NB4 (cell line): ENCODE measurements at regions not wholly inside any gene's neighbourhood (a gene's known extent, or its start where the extent isn't known, plus 50 kb on each side); places are given as distances from the start of the nearest gene placed in this dataset.
A peak's percentile ranks its signal among the peaks of the same experiment; 100 is the strongest.

Source experiments
- DNase-seq: peaks from one replicate; pipeline ENCODE4 v3.0.0; 2010; ENCODE audit warnings: low read depth
- H3K4me3 ChIP-seq: one replicate; pipeline ENCODE4 v1.5.1; 2011; ENCODE audit warnings: mild to moderate bottlenecking, low read depth, low read length, moderate library complexity
- MYC ChIP-seq: IDR thresholded peaks from 2 replicates; pipeline ENCODE4 v1.6.1; 2011; ENCODE audit warnings: low read depth, low read length
- POLR2A ChIP-seq: IDR thresholded peaks from 2 replicates; pipeline ENCODE4 v1.6.1; 2011; ENCODE audit warnings: mild to moderate bottlenecking; ENCODE audit not compliant: insufficient read length; ENCODE audit errors: extremely low read depth
- TF ChIP-seq, protein P1 (sequence below): IDR thresholded peaks from one replicate; pipeline ENCODE4 v1.5.1; 2012; ENCODE audit warnings: low read depth, low read length
- TF ChIP-seq, protein P2 (sequence below): IDR thresholded peaks from 2 replicates; pipeline ENCODE4 v1.6.1; 2011; ENCODE audit warnings: low read depth, low read length

DNA sequence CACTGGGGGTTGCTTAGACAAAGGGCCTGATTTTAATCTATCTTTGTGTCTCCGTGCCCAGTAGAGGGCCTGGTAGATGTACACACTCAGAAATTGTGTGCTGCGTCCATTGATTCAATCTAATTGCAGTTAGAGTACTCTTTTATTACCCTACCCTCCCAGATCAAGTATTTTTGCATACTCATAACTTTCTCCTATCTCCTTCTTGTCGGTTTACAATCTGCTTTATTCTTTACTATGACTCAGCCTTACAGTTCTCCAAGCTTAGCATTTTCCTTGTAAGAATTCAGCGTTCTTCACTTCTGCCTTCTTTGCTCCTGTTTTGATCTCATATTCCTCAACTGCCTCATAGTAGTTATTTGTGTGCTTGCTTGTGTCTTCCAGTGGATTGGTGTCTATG is 124.5 kb upstream of the ARRDC4 start:
- no peak overlapping the region for H3K4me3 ChIP-seq
- TF ChIP-seq, protein P1, sequence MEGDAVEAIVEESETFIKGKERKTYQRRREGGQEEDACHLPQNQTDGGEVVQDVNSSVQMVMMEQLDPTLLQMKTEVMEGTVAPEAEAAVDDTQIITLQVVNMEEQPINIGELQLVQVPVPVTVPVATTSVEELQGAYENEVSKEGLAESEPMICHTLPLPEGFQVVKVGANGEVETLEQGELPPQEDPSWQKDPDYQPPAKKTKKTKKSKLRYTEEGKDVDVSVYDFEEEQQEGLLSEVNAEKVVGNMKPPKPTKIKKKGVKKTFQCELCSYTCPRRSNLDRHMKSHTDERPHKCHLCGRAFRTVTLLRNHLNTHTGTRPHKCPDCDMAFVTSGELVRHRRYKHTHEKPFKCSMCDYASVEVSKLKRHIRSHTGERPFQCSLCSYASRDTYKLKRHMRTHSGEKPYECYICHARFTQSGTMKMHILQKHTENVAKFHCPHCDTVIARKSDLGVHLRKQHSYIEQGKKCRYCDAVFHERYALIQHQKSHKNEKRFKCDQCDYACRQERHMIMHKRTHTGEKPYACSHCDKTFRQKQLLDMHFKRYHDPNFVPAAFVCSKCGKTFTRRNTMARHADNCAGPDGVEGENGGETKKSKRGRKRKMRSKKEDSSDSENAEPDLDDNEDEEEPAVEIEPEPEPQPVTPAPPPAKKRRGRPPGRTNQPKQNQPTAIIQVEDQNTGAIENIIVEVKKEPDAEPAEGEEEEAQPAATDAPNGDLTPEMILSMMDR = no peak
- TF ChIP-seq MYC (no peak), POLR2A (no peak)
- TF ChIP-seq, protein P2, sequence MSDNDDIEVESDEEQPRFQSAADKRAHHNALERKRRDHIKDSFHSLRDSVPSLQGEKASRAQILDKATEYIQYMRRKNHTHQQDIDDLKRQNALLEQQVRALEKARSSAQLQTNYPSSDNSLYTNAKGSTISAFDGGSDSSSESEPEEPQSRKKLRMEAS = no peak
- DNase-seq = no peak

DNA sequence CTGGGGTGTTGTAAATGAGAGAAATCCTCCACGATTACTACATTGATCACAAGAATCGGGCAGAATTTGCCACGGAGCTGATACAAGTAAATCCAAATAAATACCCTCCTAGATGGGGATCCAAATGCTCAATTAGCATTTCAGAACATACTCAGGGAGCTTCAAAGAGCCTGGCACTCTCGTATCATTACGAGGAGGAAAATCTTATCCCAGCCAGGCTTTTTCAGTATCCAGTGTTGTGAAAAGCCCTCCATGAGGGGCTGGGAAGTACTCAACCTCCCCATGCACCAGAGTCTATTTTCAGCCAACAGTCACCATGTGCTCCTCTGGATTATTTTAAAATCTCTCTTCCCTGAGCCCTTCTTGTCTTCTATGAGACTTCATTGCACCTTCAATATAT is 122.6 kb upstream of the ARRDC4 start:
- no peak overlapping the region for H3K4me3 ChIP-seq
- no peak for DNase-seq
- no peak for TF ChIP-seq MYC
- TF ChIP-seq, protein P2 = no peak
- TF ChIP-seq, protein P1 = no peak
- no peak for TF ChIP-seq POLR2A

DNA sequence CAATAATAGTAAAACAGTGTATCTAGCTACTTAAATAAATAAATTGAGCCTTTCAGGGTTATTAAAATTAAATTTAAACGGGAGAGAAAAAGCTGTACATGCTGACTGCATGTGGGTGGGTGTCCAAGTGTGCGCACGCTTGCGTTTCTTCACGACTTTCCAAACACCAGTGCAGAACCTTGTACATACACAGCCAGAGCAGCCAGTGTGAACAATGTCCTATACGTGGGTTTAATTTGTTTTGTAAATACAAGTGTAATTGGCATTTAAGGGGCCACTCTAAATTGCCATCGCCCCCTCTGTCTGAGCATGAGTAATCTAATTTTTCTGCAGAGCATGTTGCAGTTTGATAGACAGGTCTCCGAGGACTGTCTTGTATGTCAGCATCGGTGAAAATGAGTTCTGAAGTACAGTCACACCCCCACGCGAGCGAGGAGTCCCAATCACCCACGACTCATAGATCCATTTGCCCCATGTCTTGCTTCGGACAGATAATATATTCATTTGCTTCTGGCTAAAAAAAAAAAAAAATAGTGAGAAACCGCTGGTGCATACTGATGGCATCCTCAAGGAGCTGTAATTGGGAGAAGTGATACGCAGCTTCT is 121.8 kb upstream of the ARRDC4 start:
- no peak overlapping the region for H3K4me3 ChIP-seq
- no peak for DNase-seq
- TF ChIP-seq, protein P1 = no peak
- TF ChIP-seq, protein P2 = no peak
- no peak for TF ChIP-seq POLR2A
- TF ChIP-seq MYC = no peak

DNA sequence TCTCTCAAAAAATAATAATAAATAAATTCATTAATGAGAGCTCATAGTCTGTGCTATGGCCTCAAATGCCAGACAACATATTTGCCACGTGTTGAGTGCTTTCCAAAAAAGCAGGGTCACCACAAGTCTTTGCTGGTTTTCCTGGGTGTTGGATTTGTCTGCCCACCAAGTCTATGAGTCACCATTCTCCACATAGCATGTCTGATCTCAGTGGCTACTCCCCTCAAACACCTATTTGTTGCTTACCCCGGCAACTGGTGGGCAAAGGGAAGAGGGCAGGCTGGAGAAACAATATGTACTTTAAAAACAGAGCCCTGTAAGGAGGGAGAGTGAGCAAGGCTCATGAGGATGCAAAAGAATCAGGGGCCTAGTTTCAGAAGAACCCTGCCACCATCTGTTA is 120.0 kb upstream of the ARRDC4 start:
- no peak overlapping the region for H3K4me3 ChIP-seq
- peak; percentile 5 for DNase-seq
- TF ChIP-seq POLR2A (no peak), MYC (no peak)
- TF ChIP-seq, protein P1 = no peak
- TF ChIP-seq, protein P2 = no peak

DNA sequence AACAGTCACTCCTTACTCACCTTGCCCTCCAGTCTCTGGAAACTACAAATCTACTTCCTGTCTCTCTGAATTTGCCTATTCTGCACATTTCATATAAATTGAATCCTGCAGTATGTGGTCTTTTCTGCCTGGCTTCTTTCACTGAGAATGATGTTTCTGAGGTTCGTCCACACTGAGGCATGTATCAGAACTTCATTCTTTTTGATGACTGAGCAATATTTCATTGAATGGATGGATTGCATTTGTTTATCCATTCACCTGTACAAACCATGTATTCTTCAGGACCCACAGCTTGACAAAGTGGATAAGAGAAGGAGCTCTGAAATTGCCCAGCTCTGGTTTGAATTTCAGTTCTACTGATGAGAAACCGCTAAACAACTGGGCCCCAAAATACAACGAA is 118.9 kb upstream of the ARRDC4 start:
- no peak for DNase-seq
- no peak for TF ChIP-seq MYC
- TF ChIP-seq, protein P2 = no peak
- H3K4me3 ChIP-seq = no peak overlapping the region

DNA sequence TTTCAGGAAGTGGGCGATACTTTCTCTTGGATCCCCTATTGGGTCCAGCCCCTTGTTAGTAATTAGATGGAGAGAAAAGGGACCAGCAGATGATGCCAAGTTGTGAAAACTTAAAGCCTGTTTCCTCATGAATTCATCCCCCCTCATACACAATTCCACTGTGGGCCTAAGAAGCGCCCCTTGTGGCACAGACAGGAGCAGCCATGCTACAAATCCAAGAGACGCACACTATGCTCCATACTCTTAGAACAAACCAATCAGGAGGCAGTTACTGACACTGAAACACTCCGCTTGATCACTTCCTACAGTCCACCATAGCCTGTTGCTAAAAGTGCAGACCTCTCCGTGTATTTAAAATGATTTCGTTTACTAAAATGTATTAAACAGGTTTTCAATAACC is 111.3 kb upstream of the ARRDC4 start:
- no peak overlapping the region for H3K4me3 ChIP-seq
- no peak for TF ChIP-seq MYC
- TF ChIP-seq, protein P2 = no peak
- TF ChIP-seq, protein P1 = peak; percentile 26
- TF ChIP-seq POLR2A = no peak
- DNase-seq = no peak
